Astrocyte of the spinal cord (primary cell): ENCODE measurements at regions not wholly inside any gene's neighbourhood (a gene's known extent, or its start where the extent isn't known, plus 50 kb on each side); places are given as distances from the start of the nearest gene placed in this dataset.

Experiments
- DNase-seq: peaks from one replicate; pipeline ENCODE4 v3.0.0; 2011; ENCODE audit warnings: low read depth, low spot score
- H3K4me3 ChIP-seq: 2 replicates; pipeline ENCODE4 v1.5.1; 2011; ENCODE audit warnings: low read depth, mild to moderate bottlenecking, low read length, moderate library complexity
- CTCF ChIP-seq: IDR thresholded peaks from 2 replicates; pipeline ENCODE4 v1.5.1; 2012; ENCODE audit warnings: low read depth, mild to moderate bottlenecking, low read length, inconsistent platforms
- in situ Hi-C: cut with HindIII; loops from 2 replicates; pipeline ENCODE4 v1.10.0; 2017; ENCODE audit warnings: low sequenced_read_pairs

- no peak for TF ChIP-seq CTCF
- in situ Hi-C loops, result no loop called here
- no peak for DNase-seq
- no peak overlapping the region for H3K4me3 ChIP-seq
Observed at GRCh38 chr4:59161249-59161648, 2038.9 kb upstream of the ADGRL3 start.

- TF ChIP-seq CTCF, result no peak
- in situ Hi-C loops, result no loop called here
- H3K4me3 ChIP-seq, result no peak overlapping the region
- no peak for DNase-seq
Observed at GRCh38 chr4:59175617-59176016, 2024.5 kb upstream of the ADGRL3 start.

- H3K4me3 ChIP-seq, result no peak overlapping the region
- no peak for TF ChIP-seq CTCF
- in situ Hi-C loops, result no loop called here
- no peak for DNase-seq
Observed at GRCh38 chr4:59179372-59179771, 2020.8 kb upstream of the ADGRL3 start.

- no peak for TF ChIP-seq CTCF
- no peak overlapping the region for H3K4me3 ChIP-seq
- no peak for DNase-seq
- in situ Hi-C loops, result no loop called here
Observed at GRCh38 chr4:59180161-59180560, 2020.0 kb upstream of the ADGRL3 start.

GRCh38 chr4:59180969-59181368 lies 2019.2 kb upstream of the ADGRL3 start:
- TF ChIP-seq CTCF, result no peak
- in situ Hi-C loops, result no loop called here
- no peak overlapping the region for H3K4me3 ChIP-seq
- DNase-seq, result no peak

GRCh38 chr4:59195839-59196238 lies 2004.3 kb upstream of the ADGRL3 start:
- DNase-seq, result no peak
- no peak for TF ChIP-seq CTCF
- in situ Hi-C loops, result no loop called here
- H3K4me3 ChIP-seq, result no peak overlapping the region

GRCh38 chr4:59200992-59201391 lies 1999.1 kb upstream of the ADGRL3 start:
- no peak for DNase-seq
- no peak for TF ChIP-seq CTCF
- in situ Hi-C loops, result no loop called here
- H3K4me3 ChIP-seq, result no peak overlapping the region
